Pons (tissue), 1 donor: ENCODE measurements at regions not wholly inside any gene's neighbourhood (a gene's known extent, or its start where the extent isn't known, plus 50 kb on each side); places are given as distances from the start of the nearest gene placed in this dataset.
A peak's percentile ranks its signal among the peaks of the same experiment; 100 is the strongest.

Source experiments
- DNase-seq: peaks from one replicate; pipeline ENCODE4 v3.0.0-alpha.2; 2016; ENCODE audit warnings: low spot score

DNA sequence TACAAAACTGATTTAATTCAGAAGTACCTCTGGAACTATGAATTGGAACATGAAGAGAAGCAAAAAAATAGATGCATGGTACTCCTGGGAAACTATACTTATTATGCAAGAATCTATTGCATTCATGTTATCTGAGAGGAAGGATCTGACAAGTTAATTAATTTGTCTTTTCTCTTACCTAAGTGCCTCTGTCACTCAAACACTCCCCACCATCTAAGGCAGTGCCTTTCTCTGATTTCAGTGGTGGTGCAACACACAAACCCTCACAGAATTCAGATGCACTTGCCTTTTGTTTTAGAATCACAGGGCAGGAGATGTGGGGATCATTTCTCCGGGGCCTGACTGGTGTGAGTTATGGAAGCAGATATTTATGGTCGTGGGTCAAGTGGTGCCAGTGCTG, 52.5 kb upstream of the C9orf72 start:
- DNase-seq = no peak

- DNase-seq = no peak
These were observed 53.2 kb upstream of the C9orf72 start for GRCh38 chr9:27626244-27627187.

DNA sequence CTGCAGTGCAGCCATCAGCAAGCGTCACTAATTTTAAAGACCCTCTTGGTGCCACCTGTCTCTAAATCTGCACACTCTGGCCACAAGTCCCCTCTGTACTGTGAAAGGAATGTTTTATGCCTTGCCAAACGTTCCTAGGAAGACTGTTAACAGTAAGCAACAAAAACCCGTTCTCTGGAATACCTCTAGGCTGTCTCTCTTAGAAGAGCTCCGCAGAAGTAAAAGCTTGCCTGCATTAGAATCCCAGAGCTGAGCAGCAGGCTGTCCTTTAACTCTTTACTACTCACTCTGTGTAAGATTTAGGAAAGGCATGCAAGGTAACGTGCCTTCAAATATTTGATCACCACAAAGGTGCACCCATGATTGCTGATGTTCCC, 53.9 kb upstream of the C9orf72 start:
- DNase-seq = no peak

DNA sequence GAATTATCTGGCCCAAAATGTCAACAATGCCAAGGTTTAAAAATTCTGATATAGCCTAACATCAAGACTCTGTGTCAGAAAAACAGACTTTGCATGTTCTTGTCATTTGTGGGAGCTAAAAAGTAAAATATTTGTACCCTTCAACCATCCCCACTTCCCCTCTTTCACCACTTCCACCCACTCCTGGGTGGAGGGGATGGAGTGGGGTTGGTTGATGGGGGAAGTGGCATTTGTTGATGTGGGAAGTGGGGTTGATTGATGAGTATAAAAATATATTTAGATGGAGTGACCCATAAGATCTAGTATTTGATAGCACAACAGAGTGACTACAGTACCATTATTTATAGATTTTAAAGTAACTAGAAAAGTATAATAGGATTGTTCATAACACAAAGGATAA, 55.0 kb upstream of the C9orf72 start:
- no peak for DNase-seq

- DNase-seq = no peak
These were observed 56.1 kb upstream of the C9orf72 start for GRCh38 chr9:27629425-27629824.

- DNase-seq = no peak
These were observed 59.0 kb upstream of the C9orf72 start for GRCh38 chr9:27632254-27632653.

DNA sequence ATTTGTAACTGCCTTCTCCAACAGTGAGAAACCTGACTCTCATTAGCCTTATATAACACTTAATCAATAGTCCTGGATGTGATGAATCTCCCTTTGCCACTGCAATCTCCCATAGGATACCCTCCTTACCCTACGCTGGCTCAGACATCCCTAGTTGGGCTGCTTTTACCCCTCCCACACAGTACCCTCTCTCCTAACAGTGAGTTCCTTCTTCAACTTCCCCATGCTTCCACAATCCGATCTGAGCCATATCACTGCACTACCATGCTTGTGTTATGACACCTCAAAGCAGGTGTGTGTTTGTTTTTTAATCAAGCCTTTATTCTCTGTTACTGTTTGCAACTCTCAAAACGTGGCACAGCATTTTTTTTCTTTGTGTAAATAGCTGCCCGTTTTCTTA, 60.5 kb upstream of the C9orf72 start:
- no peak for DNase-seq

- peak; percentile 69 for DNase-seq
These were observed 61.6 kb upstream of the C9orf72 start for GRCh38 chr9:27634879-27635278.

GRCh38 chr9:27638716-27639115, 65.4 kb upstream of the C9orf72 start:
- DNase-seq = no peak

DNA sequence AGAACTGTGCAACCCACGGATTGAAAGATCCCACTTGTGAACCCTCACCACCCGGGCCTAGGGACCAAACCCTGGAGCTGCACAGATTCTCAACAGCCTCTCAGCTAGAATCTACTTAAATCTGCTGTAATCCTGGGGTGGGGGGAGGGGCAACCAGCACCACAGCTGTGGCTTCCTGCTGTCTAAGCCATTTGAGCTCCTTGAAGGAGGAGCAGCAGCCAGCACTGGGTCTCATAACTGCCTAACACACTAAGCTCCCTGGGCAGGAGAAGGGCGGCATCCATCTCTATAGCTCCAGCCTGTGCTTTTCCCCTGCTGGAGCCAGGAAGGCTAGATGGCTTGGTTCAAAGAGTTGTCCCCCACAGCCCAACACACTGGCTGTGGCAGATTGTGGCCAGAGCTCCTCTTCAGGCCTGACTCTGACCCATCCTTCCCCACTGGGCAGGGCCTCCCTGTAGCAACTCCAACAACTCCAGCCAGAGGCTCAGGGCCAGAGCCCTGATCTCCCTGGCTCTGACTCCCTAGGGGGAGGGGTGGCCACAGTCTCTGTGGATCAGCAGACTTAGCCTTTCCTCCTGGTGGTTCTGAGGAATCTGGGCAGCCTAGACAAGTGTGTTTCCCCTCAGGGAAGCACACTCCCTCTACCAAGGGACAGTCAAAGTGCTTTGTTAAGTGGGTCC, 72.0 kb upstream of the C9orf72 start:
- DNase-seq = no peak

- DNase-seq = no peak
These were observed 80.0 kb upstream of the C9orf72 start for GRCh38 chr9:27653246-27653645.

DNA sequence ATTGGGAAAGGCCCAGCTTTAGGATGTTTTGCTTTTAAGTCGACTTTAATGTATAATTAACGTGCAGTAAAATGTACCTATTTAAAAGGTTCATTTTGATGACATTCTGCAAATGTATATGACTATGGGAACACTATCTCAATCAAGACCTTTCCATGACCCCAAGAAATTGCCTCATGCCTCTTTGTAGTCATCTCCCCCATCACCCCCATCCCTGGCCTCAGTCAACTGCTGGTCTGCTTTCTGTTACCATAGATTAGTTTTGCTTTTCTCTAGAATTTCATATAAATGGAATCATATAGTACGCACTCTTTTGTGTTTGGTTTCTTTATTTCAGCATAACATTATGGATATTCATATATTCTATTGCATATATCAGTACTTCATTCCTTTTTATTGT, 80.7 kb upstream of the C9orf72 start:
- DNase-seq = no peak

GRCh38 chr9:27654629-27655285, 81.5 kb upstream of the C9orf72 start:
- peak; percentile 26 for DNase-seq

- DNase-seq = no peak
These were observed 82.2 kb upstream of the C9orf72 start for GRCh38 chr9:27655441-27655840.

DNA sequence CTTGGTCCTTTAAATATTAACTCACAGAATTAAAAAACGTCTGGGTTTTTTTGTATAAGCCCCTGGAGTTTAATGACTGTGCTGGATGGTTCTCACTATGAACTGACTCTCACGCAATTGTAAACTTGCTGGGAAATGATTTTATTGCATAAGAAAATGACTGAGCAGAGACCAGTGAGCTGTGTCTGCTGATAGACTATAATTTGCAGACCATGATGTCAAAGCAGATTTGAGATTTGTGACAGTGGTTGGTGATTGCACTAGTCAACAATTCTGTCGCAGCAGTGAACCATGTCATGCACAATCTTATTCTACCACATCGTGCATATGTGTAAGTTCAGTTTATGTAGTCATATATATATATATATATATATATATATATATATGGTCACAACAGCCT, 85.7 kb upstream of the C9orf72 start:
- DNase-seq = no peak

DNA sequence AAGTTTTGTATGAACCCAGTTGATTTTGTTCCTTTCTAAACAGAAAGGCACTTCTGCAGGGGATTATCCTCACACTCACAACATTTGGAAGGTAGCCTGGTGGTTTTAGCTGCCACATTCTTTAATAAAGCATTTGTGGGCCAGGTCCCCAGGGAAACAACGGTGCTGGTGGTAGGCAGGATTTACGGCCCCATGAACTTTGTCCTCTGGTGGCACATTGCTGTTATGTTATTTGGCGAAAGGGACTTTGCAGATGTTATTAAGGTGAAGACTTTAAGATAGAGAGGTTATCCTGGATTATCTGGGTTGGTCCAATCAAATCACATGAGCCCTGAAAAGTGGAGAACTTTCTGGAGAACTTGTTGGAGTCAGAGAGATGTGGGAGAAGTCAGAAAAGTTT, 86.3 kb upstream of the C9orf72 start:
- no peak for DNase-seq

DNA sequence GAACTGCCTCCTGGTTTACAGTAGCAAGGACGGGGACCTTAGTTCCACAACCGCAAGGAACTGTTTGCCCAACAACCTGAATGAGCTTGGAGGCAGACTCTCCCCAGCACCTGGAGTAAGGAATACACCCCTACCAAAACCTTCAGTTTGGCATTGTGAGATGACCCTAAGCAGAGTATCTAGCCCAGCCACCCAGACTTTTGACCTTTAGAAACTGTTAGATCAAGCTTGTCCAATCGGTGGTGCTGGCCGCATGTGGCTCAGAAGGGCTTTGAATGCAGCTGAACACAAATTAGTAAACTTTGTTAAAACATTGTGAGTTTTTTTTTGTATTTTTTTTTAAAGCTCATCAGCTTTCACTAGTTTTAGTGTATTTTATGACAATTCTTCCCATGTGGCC, 86.9 kb upstream of the C9orf72 start:
- no peak for DNase-seq

- no peak for DNase-seq
These were observed 90.2 kb upstream of the C9orf72 start for GRCh38 chr9:27663526-27663925.

DNA sequence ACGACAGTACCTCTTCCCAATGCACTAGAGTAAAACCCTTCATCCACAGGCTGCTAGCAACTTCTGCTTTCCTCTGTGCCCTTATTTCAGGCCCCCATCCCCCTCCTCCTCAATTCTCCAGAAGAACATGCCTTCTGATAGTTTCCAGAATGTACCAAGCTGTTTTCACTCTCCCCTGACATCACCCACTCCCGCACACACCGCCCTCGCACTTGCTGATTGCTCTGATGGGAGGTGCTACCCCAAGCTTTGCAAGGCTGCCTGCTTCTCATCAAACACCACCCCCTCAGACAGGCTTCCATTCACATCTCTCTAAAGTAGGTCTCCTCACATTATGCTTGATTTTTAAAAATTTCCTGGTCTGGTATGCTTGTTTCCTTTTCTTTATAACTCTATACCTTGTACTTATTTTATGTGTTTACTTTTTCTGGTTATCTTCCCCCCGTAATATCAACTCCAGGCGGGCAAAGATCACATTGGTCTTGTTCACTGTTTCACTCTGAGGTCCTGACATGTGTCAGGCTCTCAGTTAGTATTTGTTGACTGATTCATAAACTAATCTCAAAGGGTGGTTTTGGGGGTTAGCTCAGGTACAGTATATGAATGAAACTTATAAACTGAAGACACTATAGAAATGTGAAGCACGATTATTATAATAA, 91.0 kb upstream of the C9orf72 start:
- DNase-seq = no peak

DNA sequence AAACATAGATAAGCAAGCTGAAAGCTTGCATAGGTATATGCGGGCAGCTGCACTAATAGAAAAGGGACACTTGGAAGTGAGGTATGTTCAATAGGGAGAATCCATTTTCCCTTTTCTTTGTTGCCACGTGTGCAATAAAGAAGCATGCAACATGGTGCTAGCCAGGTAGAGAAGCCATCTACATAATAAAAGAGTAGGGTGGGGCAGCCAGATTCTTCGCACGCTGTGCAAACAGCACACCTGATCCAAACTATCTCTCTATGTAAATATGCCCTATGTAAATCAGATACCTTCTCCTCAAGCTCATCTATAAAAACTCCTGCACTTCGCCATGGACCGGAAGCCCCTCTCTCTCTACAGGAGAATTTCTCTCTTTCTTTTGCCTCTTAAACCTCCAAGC, 91.9 kb upstream of the C9orf72 start:
- DNase-seq = no peak

- DNase-seq = no peak
These were observed 95.0 kb upstream of the C9orf72 start for GRCh38 chr9:27668280-27668679.

- no peak for DNase-seq
These were observed 98.4 kb upstream of the C9orf72 start for GRCh38 chr9:27671636-27672035.
